ENCODE measurements at regions not wholly inside any gene's neighbourhood (a gene's known extent, or its start where the extent isn't known, plus 50 kb on each side); places are given as distances from the start of the nearest gene placed in this dataset.

- H3K27me3 ChIP-seq, result no peaks in the 10 kb centered on the region
- no peaks in the 10 kb centered on the region for H3K36me3 ChIP-seq
- DNase-seq (ENCODE audit: low spot score in 2 of 2), result no peak
- no peak for TF ChIP-seq CTCF (IDR thresholded peaks at IDR 0.05)
- TF ChIP-seq POLR2AphosphoS5 (IDR thresholded peaks at IDR 0.05), result no peak
- TF ChIP-seq POLR2A (IDR thresholded peaks at IDR 0.05), result no peak
- H3K27ac ChIP-seq, result no peak overlapping the region
- intact Hi-C loops (cut with DNase I; ENCODE audit: low total_unique reads), result no loop called here
- no peaks in the 10 kb centered on the region for H3K9me3 ChIP-seq
- no peak overlapping the region for H3K4me3 ChIP-seq
- H3K4me1 ChIP-seq, result no peaks in the 10 kb centered on the region
Observed at GRCh38 chr1:82820816-82821215, 1020.1 kb downstream of the ADGRL2 start.

- peak overlapping the region in 1 of 3 donors; percentile 18 for H3K4me3 ChIP-seq
- intact Hi-C loops (cut with DNase I; ENCODE audit: low total_unique reads), result loop anchor here (5.0 kb wide), 1 partner anchor 1003 kb away; no protein-coding TSS in a partner anchor
- no peaks in the 10 kb centered on the region for H3K27me3 ChIP-seq
- H3K9me3 ChIP-seq, result no peaks in the 10 kb centered on the region
- no peaks in the 10 kb centered on the region for H3K36me3 ChIP-seq
- DNase-seq (ENCODE audit: low spot score in 2 of 2), result no peak
- H3K4me1 ChIP-seq, result no peaks in the 10 kb centered on the region
- no peak for TF ChIP-seq POLR2AphosphoS5 (IDR thresholded peaks at IDR 0.05)
- TF ChIP-seq POLR2A (IDR thresholded peaks at IDR 0.05), result no peak
- no peak for TF ChIP-seq CTCF (IDR thresholded peaks at IDR 0.05)
- no peak overlapping the region for H3K27ac ChIP-seq
Observed at GRCh38 chr1:82819234-82819633, 1018.5 kb downstream of the ADGRL2 start.

- intact Hi-C loops (cut with DNase I; ENCODE audit: low total_unique reads), result loop anchor here (5.0 kb wide), 1 partner anchor 1004 kb away; no protein-coding TSS in a partner anchor
- Histone ChIP-seq H3K27me3 (no peaks in the 10 kb centered on the region), H3K4me3 (no peak overlapping the region), H3K4me1 (no peaks in the 10 kb centered on the region), H3K27ac (no peak overlapping the region), H3K36me3 (no peaks in the 10 kb centered on the region), H3K9me3 (no peaks in the 10 kb centered on the region)
- DNase-seq (ENCODE audit: low spot score in 2 of 2), result no peak
- no peak for TF ChIP-seq POLR2AphosphoS5 (IDR thresholded peaks at IDR 0.05)
- no peak for TF ChIP-seq CTCF (IDR thresholded peaks at IDR 0.05)
- no peak for TF ChIP-seq POLR2A (IDR thresholded peaks at IDR 0.05)
Observed at GRCh38 chr1:82818586-82818985, 1017.9 kb downstream of the ADGRL2 start.

- no peaks in the 10 kb centered on the region for H3K9me3 ChIP-seq
- DNase-seq (ENCODE audit: low spot score in 2 of 2), result no peak
- H3K27ac ChIP-seq, result no peak overlapping the region
- intact Hi-C loops (cut with DNase I; ENCODE audit: low total_unique reads), result no loop called here
- no peaks in the 10 kb centered on the region for H3K27me3 ChIP-seq
- H3K4me3 ChIP-seq, result no peak overlapping the region
- no peaks in the 10 kb centered on the region for H3K4me1 ChIP-seq
- TF ChIP-seq CTCF (IDR thresholded peaks at IDR 0.05), result no peak
- TF ChIP-seq POLR2AphosphoS5 (IDR thresholded peaks at IDR 0.05), result no peak
- no peak for TF ChIP-seq POLR2A (IDR thresholded peaks at IDR 0.05)
- no peaks in the 10 kb centered on the region for H3K36me3 ChIP-seq
Observed at GRCh38 chr1:82813386-82813785, 1012.7 kb downstream of the ADGRL2 start.

GRCh38 chr1:82810601-82811000 is 1009.9 kb downstream of the ADGRL2 start:
- H3K4me1 ChIP-seq, result no peaks in the 10 kb centered on the region
- H3K27me3 ChIP-seq, result no peaks in the 10 kb centered on the region
- TF ChIP-seq POLR2AphosphoS5 (IDR thresholded peaks at IDR 0.05), result no peak
- TF ChIP-seq POLR2A (IDR thresholded peaks at IDR 0.05), result no peak
- no peak for TF ChIP-seq CTCF (IDR thresholded peaks at IDR 0.05)
- DNase-seq (ENCODE audit: low spot score in 2 of 2), result no peak
- H3K36me3 ChIP-seq, result no peaks in the 10 kb centered on the region
- no peak overlapping the region for H3K27ac ChIP-seq
- no peak overlapping the region for H3K4me3 ChIP-seq
- H3K9me3 ChIP-seq, result no peaks in the 10 kb centered on the region
- intact Hi-C loops (cut with DNase I; ENCODE audit: low total_unique reads), result no loop called here
